Liver (tissue), 8 donors: ENCODE measurements at regions not wholly inside any gene's neighbourhood (a gene's known extent, or its start where the extent isn't known, plus 50 kb on each side); places are given as distances from the start of the nearest gene placed in this dataset.

Source experiments
- DNase-seq: peaks from one replicate; pipeline ENCODE4 v3.0.0-alpha.2; 2017; ENCODE audit warnings: low spot score
- H3K27ac ChIP-seq, 2 donors: one replicate each; pipeline ENCODE4 v1.7.0; 2013; ENCODE audit warnings: inconsistent platforms in 2 of 2, low read length in 2 of 2, control low read depth in 1 of 2, low read depth in 1 of 2, mild to moderate bottlenecking in 1 of 2
- H3K27me3 ChIP-seq, 4 donors: one replicate each; pipeline versions ENCODE4 v1.6.1 to v1.7.0; 2013; ENCODE audit warnings: low read length in 3 of 4, inconsistent platforms in 1 of 4, mild to moderate bottlenecking in 1 of 4, moderate library complexity in 1 of 4; ENCODE audit not compliant: control insufficient read depth in 4 of 4, insufficient read depth in 4 of 4
- H3K36me3 ChIP-seq, 4 donors: one replicate each; pipeline versions ENCODE4 v1.6.1 to v1.7.0; 2013; ENCODE audit warnings: low read length in 3 of 4, mild to moderate bottlenecking in 3 of 4, low read depth in 1 of 4, moderate library complexity in 1 of 4; ENCODE audit not compliant: control insufficient read depth in 4 of 4, insufficient read depth in 3 of 4
- H3K4me1 ChIP-seq, 4 donors: one replicate each; pipeline versions ENCODE4 v1.6.1 to v1.7.0; 2013; ENCODE audit warnings: low read length in 3 of 4, mild to moderate bottlenecking in 3 of 4, moderate library complexity in 1 of 4; ENCODE audit not compliant: control insufficient read depth in 4 of 4, insufficient read depth in 4 of 4
- H3K4me3 ChIP-seq, 3 donors: one replicate each; pipeline versions ENCODE4 v1.6.1 to v1.7.0; 2013; ENCODE audit warnings: low read length in 3 of 3, control low read depth in 1 of 3, low read depth in 1 of 3, mild to moderate bottlenecking in 1 of 3
- H3K9ac ChIP-seq, 2 donors: one replicate each; pipeline ENCODE4 v1.7.0; 2013; ENCODE audit warnings: low read length in 2 of 2, mild to moderate bottlenecking in 2 of 2, moderate library complexity in 2 of 2, control low read depth in 1 of 2, low read depth in 1 of 2
- H3K9me3 ChIP-seq, 4 donors: one replicate each; pipeline versions ENCODE4 v1.6.1 to v1.7.0; 2013; ENCODE audit warnings: low read length in 3 of 4; ENCODE audit not compliant: control insufficient read depth in 4 of 4
- FOXA1 ChIP-seq: IDR thresholded peaks from 2 replicates; pipeline ENCODE4 v1.6.1; 2016; ENCODE audit warnings: antibody characterized with exemption
- FOXA2 ChIP-seq: IDR thresholded peaks from 2 replicates; pipeline ENCODE4 v1.6.1; 2016; ENCODE audit warnings: antibody characterized with exemption
- HNF4A ChIP-seq, 2 donors: conservative IDR thresholded peaks; 2 replicates each; pipeline ENCODE4 v1.6.1; 2016; ENCODE audit warnings: antibody characterized with exemption in 2 of 2, mild to moderate bottlenecking in 2 of 2
- HNF4G ChIP-seq: IDR thresholded peaks from 2 replicates; pipeline ENCODE4 v1.6.1; 2016; ENCODE audit warnings: antibody characterized with exemption
- JUND ChIP-seq, 2 donors: IDR thresholded peaks; 2 replicates each; pipeline ENCODE4 v1.6.1; 2016; ENCODE audit warnings: antibody characterized with exemption in 2 of 2
- RAD21 ChIP-seq, 2 donors: IDR thresholded peaks; 2 replicates each; pipeline ENCODE4 v1.6.1; 2016; ENCODE audit warnings: antibody characterized with exemption in 2 of 2, mild to moderate bottlenecking in 2 of 2
- RXRA ChIP-seq, 2 donors: IDR thresholded peaks; 2 replicates each; pipeline ENCODE4 v1.6.1; 2017 to 2018; ENCODE audit warnings: antibody characterized with exemption in 2 of 2, mild to moderate bottlenecking in 1 of 2
- TAF1 ChIP-seq: conservative IDR thresholded peaks from 2 replicates; pipeline ENCODE4 v1.6.1; 2016; ENCODE audit warnings: antibody characterized with exemption, mild to moderate bottlenecking
- YY1 ChIP-seq: IDR thresholded peaks from 2 replicates; pipeline ENCODE4 v1.6.1; 2016; ENCODE audit warnings: antibody characterized with exemption, mild to moderate bottlenecking
- WGBS: extraction: QIAGEN DNeasy Blood & Tissue Kit; methylation state at CpG from one replicate; pipeline ENCODE4 v1.1.7; 2013; 5-methylcytosine and 5-hydroxymethylcytosine counted together
- TF ChIP-seq, protein P1 (sequence below): IDR thresholded peaks from 2 replicates; pipeline ENCODE4 v1.6.1; 2016; ENCODE audit warnings: antibody characterized with exemption, mild to moderate bottlenecking
- TF ChIP-seq, protein P2 (sequence below): IDR thresholded peaks from 2 replicates; pipeline ENCODE4 v1.6.1; 2016; ENCODE audit warnings: antibody characterized with exemption
- TF ChIP-seq, protein P3 (sequence below): fragments of 150-350 bp; IDR thresholded peaks from 2 replicates; pipeline ENCODE4 v1.5.1; 2017; ENCODE audit warnings: improper control_type of control experiment, low read depth, low read length; ENCODE audit not compliant: missing input control
- TF ChIP-seq, protein P4 (sequence below): IDR thresholded peaks from 2 replicates; pipeline ENCODE4 v1.6.1; 2016; ENCODE audit warnings: antibody characterized with exemption
- donor health status: healthy.
- donor health status: healthy.
- donor health status: healthy.
- donor health status: healthy.
- donor health status: healthy.

DNA sequence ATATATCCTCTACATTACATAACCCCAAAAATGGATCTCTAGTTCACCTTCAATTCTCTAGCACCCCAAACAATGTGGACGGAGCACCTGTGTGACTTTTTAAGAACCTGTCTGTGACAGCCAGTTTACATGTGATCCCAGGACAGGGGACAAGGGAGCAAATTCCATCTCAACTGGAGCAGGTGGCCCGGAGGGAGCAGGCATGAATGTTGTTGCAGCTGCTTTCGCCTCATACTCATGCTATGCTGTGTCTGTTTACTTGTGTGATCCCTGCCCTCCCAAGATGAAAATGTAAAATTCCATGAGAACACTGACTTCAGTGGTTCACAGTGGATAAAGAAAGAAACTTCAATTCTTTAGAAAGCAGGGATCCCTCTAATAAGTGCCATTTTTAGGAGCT is 600.3 kb downstream of the CDH26 start (continued):
- TF ChIP-seq, protein P1, sequence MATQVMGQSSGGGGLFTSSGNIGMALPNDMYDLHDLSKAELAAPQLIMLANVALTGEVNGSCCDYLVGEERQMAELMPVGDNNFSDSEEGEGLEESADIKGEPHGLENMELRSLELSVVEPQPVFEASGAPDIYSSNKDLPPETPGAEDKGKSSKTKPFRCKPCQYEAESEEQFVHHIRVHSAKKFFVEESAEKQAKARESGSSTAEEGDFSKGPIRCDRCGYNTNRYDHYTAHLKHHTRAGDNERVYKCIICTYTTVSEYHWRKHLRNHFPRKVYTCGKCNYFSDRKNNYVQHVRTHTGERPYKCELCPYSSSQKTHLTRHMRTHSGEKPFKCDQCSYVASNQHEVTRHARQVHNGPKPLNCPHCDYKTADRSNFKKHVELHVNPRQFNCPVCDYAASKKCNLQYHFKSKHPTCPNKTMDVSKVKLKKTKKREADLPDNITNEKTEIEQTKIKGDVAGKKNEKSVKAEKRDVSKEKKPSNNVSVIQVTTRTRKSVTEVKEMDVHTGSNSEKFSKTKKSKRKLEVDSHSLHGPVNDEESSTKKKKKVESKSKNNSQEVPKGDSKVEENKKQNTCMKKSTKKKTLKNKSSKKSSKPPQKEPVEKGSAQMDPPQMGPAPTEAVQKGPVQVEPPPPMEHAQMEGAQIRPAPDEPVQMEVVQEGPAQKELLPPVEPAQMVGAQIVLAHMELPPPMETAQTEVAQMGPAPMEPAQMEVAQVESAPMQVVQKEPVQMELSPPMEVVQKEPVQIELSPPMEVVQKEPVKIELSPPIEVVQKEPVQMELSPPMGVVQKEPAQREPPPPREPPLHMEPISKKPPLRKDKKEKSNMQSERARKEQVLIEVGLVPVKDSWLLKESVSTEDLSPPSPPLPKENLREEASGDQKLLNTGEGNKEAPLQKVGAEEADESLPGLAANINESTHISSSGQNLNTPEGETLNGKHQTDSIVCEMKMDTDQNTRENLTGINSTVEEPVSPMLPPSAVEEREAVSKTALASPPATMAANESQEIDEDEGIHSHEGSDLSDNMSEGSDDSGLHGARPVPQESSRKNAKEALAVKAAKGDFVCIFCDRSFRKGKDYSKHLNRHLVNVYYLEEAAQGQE, result no peak
- TF ChIP-seq, protein P2, sequence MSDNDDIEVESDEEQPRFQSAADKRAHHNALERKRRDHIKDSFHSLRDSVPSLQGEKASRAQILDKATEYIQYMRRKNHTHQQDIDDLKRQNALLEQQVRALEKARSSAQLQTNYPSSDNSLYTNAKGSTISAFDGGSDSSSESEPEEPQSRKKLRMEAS, result no peak

DNA sequence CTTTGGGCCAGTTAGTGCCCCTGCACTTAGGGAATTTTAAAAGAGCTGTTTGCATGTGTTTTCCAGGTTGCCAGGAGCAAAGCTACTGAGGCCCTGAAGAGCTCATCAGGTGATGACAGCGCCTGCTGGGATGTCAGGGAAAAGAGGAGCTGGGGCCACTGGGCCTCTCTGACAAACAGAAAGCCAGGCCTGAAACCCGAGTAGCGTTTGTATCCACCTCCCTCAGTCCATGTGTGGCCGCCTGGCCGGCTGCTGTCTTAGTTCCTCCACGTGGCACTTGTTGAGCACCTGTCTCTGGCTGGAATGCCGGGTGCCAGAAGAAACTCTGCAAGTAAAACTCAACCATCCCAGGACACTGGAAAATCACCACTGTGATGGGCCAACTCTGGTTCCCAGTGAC is 601.2 kb downstream of the CDH26 start:
- Histone ChIP-seq H3K27me3 (peaks cover 0 to 6% (median 0%) of the 10 kb centered on the region in 4 donors), H3K9me3 (peaks cover 0 to 4% (median 0%) of the 10 kb centered on the region in 4 donors), H3K4me1 (no peaks in the 10 kb centered on the region), H3K9ac (no peak overlapping the region), H3K4me3 (no peak overlapping the region), H3K27ac (no peak overlapping the region), H3K36me3 (no peaks in the 10 kb centered on the region)
- 32% methylated on average over 7 of the region's 7 CpGs for WGBS
- TF ChIP-seq HNF4G (no peak), FOXA1 (no peak), YY1 (no peak), HNF4A (conservative IDR thresholded peaks at IDR 0.05) (no peak), JUND (IDR thresholded peaks at IDR 0.05) (no peak), RAD21 (IDR thresholded peaks at IDR 0.05) (no peak), FOXA2 (no peak), TAF1 (no peak), RXRA (IDR thresholded peaks at IDR 0.05) (no peak)
- TF ChIP-seq, protein P1, result no peak
- TF ChIP-seq, protein P3, sequence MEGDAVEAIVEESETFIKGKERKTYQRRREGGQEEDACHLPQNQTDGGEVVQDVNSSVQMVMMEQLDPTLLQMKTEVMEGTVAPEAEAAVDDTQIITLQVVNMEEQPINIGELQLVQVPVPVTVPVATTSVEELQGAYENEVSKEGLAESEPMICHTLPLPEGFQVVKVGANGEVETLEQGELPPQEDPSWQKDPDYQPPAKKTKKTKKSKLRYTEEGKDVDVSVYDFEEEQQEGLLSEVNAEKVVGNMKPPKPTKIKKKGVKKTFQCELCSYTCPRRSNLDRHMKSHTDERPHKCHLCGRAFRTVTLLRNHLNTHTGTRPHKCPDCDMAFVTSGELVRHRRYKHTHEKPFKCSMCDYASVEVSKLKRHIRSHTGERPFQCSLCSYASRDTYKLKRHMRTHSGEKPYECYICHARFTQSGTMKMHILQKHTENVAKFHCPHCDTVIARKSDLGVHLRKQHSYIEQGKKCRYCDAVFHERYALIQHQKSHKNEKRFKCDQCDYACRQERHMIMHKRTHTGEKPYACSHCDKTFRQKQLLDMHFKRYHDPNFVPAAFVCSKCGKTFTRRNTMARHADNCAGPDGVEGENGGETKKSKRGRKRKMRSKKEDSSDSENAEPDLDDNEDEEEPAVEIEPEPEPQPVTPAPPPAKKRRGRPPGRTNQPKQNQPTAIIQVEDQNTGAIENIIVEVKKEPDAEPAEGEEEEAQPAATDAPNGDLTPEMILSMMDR, result no peak
- TF ChIP-seq, protein P2, result no peak
- TF ChIP-seq, protein P4, sequence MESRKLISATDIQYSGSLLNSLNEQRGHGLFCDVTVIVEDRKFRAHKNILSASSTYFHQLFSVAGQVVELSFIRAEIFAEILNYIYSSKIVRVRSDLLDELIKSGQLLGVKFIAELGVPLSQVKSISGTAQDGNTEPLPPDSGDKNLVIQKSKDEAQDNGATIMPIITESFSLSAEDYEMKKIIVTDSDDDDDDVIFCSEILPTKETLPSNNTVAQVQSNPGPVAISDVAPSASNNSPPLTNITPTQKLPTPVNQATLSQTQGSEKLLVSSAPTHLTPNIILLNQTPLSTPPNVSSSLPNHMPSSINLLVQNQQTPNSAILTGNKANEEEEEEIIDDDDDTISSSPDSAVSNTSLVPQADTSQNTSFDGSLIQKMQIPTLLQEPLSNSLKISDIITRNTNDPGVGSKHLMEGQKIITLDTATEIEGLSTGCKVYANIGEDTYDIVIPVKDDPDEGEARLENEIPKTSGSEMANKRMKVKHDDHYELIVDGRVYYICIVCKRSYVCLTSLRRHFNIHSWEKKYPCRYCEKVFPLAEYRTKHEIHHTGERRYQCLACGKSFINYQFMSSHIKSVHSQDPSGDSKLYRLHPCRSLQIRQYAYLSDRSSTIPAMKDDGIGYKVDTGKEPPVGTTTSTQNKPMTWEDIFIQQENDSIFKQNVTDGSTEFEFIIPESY, result no peak
- DNase-seq, result no peak
